Esophagus muscularis mucosa (tissue), 3 donors: ENCODE measurements at regions not wholly inside any gene's neighbourhood (a gene's known extent, or its start where the extent isn't known, plus 50 kb on each side); places are given as distances from the start of the nearest gene placed in this dataset.

Source experiments
- CTCF ChIP-seq, 3 experiments: fragments of 200-600 bp in 2 of 3; fragments of 450-650 bp in 1 of 3; sonication (generic) in 2 of 3; IDR thresholded peaks; one replicate each; pipeline ENCODE4 v1.5.1; 2017 to 2019; ENCODE audit warnings: antibody characterized with exemption in 3 of 3, mild to moderate bottlenecking in 2 of 3, moderate library complexity in 1 of 3
- POLR2A ChIP-seq: fragments of 450-650 bp; IDR thresholded peaks from one replicate; pipeline ENCODE4 v1.6.1; 2017; ENCODE audit warnings: antibody characterized with exemption, moderate library complexity, mild to moderate bottlenecking, low read depth

DNA sequence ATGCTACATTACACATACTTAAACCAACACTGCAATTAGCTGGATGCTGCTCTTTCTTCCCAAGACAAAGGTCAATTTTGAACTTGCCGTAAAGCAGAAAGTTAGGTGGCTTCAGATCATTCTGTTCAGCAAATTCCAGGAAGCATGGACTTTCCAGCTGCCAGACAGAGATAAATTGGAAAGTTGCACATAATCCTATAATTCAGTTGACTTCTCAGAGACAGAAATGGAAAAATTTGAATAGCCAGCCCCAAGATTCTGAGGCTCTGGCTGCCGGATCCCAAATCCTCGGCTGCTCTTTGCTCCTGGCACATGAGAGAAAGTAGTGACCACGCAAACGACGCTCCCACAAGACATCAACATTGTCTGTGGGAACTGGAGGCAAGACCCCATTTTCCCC is 105.0 kb upstream of the VIPR2 start:
- TF ChIP-seq POLR2A: no peak
- no peak for TF ChIP-seq CTCF (IDR thresholded peaks at IDR 0.05)
